NAMALWA (cell line): ENCODE measurements at regions not wholly inside any gene's neighbourhood (a gene's known extent, or its start where the extent isn't known, plus 50 kb on each side); places are given as distances from the start of the nearest gene placed in this dataset.
"Not testable (repeated sequence)": the region's sequence is repeated elsewhere in the genome, so short reads cannot be mapped to it uniquely, and the experiment has no call there.

ENCODE experiments used
- DNase-seq: peaks from one replicate; pipeline ENCODE4 v3.0.0-alpha.2; 2015; ENCODE audit warnings: low spot score

GRCh38 chr18:73452866-73453265 lies 585.1 kb upstream of the NETO1 start:
- no peak for DNase-seq

GRCh38 chr18:73446502-73446901 lies 578.7 kb upstream of the NETO1 start:
- DNase-seq: no peak

GRCh38 chr18:73431620-73432019 lies 563.8 kb upstream of the NETO1 start:
- no peak for DNase-seq

GRCh38 chr18:73421010-73421409 lies 553.2 kb upstream of the NETO1 start:
- no peak for DNase-seq

- no peak for DNase-seq
These were observed 551.7 kb upstream of the NETO1 start for GRCh38 chr18:73419531-73419930.

GRCh38 chr18:73414598-73414997 lies 546.8 kb upstream of the NETO1 start:
- no peak for DNase-seq

- DNase-seq: no peak
These were observed 546.3 kb upstream of the NETO1 start for GRCh38 chr18:73414069-73414468.

GRCh38 chr18:73409242-73409641 lies 541.5 kb upstream of the NETO1 start:
- DNase-seq: no peak

- no peak for DNase-seq
These were observed 540.7 kb upstream of the NETO1 start for GRCh38 chr18:73408469-73408868.

GRCh38 chr18:73407506-73407905 lies 539.7 kb upstream of the NETO1 start:
- DNase-seq: no peak

GRCh38 chr18:73384246-73384645 lies 516.5 kb upstream of the NETO1 start:
- DNase-seq: no peak

GRCh38 chr18:73381699-73382036 lies 513.9 kb upstream of the NETO1 start:
- DNase-seq: no peak

GRCh38 chr18:73381016-73381698 lies 513.4 kb upstream of the NETO1 start:
- DNase-seq: no peak

- no peak for DNase-seq
These were observed 498.9 kb upstream of the NETO1 start for GRCh38 chr18:73366713-73367112.

GRCh38 chr18:73365018-73365417 lies 497.2 kb upstream of the NETO1 start:
- DNase-seq: no peak

- no peak for DNase-seq
These were observed 487.3 kb upstream of the NETO1 start for GRCh38 chr18:73355121-73355520.

- no peak for DNase-seq
These were observed 484.8 kb upstream of the NETO1 start for GRCh38 chr18:73352546-73352945.

GRCh38 chr18:73340135-73340977 lies 472.6 kb upstream of the NETO1 start:
- no peak for DNase-seq

- DNase-seq: no peak
These were observed 463.5 kb upstream of the NETO1 start for GRCh38 chr18:73331212-73331772.

- not testable (repeated sequence) for DNase-seq
These were observed 462.3 kb upstream of the NETO1 start for GRCh38 chr18:73330106-73330505.

- DNase-seq: not testable (repeated sequence)
These were observed 456.5 kb upstream of the NETO1 start for GRCh38 chr18:73324187-73324831.

GRCh38 chr18:73318739-73319479 lies 451.1 kb upstream of the NETO1 start:
- no peak for DNase-seq
